ENCODE measurements at regions not wholly inside any gene's neighbourhood (a gene's known extent, or its start where the extent isn't known, plus 50 kb on each side); places are given as distances from the start of the nearest gene placed in this dataset.
"Not testable (repeated sequence)": the region's sequence is repeated elsewhere in the genome, so short reads cannot be mapped to it uniquely, and the experiment has no call there.

- no peak for FAIRE-seq
- no peak for DNase-seq (ENCODE audit: insufficient read length, low spot score)
Observed at GRCh38 chr1:64358692-64359091, 111.2 kb upstream of the CACHD1 start.

- FAIRE-seq (no peak), DNase-seq (ENCODE audit: insufficient read length, low spot score) (no peak)
Observed at GRCh38 chr1:64361974-64362373, 108.0 kb upstream of the CACHD1 start.

- FAIRE-seq (no peak), DNase-seq (ENCODE audit: insufficient read length, low spot score) (no peak)
Observed at GRCh38 chr1:64363111-64363510, 106.8 kb upstream of the CACHD1 start.

- DNase-seq (ENCODE audit: insufficient read length, low spot score) (no peak), FAIRE-seq (no peak)
Observed at GRCh38 chr1:64363616-64364015, 106.3 kb upstream of the CACHD1 start.

- DNase-seq (ENCODE audit: insufficient read length, low spot score) (no peak), FAIRE-seq (no peak)
Observed at GRCh38 chr1:64366821-64367220, 103.1 kb upstream of the CACHD1 start.

- FAIRE-seq (no peak), DNase-seq (ENCODE audit: insufficient read length, low spot score) (no peak)
Observed at GRCh38 chr1:64368344-64368743, 101.6 kb upstream of the CACHD1 start.

GRCh38 chr1:64378826-64379225 is 91.1 kb upstream of the CACHD1 start:
- FAIRE-seq (no peak), DNase-seq (ENCODE audit: insufficient read length, low spot score) (no peak)

GRCh38 chr1:64387389-64388285 is 82.3 kb upstream of the CACHD1 start:
- FAIRE-seq: no peak

GRCh38 chr1:64388336-64388735 is 81.6 kb upstream of the CACHD1 start:
- DNase-seq (ENCODE audit: insufficient read length, low spot score) (no peak), FAIRE-seq (no peak)

More at GRCh38 chr1:64387389-64388285, 82.3 kb upstream of the CACHD1 start:
- no peak for DNase-seq (ENCODE audit: insufficient read length, low spot score)

- FAIRE-seq: no peak
- DNase-seq (ENCODE audit: insufficient read length, low spot score): no peak
Observed at GRCh38 chr1:64392109-64392508, 77.8 kb upstream of the CACHD1 start.

GRCh38 chr1:64393790-64394189 is 76.1 kb upstream of the CACHD1 start:
- FAIRE-seq: no peak
- no peak for DNase-seq (ENCODE audit: insufficient read length, low spot score)

GRCh38 chr1:64396817-64397216 is 73.1 kb upstream of the CACHD1 start:
- FAIRE-seq (no peak), DNase-seq (ENCODE audit: insufficient read length, low spot score) (no peak)

- no peak for FAIRE-seq
- DNase-seq (ENCODE audit: insufficient read length, low spot score): no peak
Observed at GRCh38 chr1:64397541-64397940, 72.4 kb upstream of the CACHD1 start.

- FAIRE-seq (no peak), DNase-seq (ENCODE audit: insufficient read length, low spot score) (no peak)
Observed at GRCh38 chr1:64398936-64399335, 71.0 kb upstream of the CACHD1 start.

- FAIRE-seq (no peak), DNase-seq (ENCODE audit: insufficient read length, low spot score) (no peak)
Observed at GRCh38 chr1:64401285-64401684, 68.6 kb upstream of the CACHD1 start.

- FAIRE-seq (no peak), DNase-seq (ENCODE audit: insufficient read length, low spot score) (peak; percentile 23)
Observed at GRCh38 chr1:64403331-64403730, 66.6 kb upstream of the CACHD1 start.

- no peak for FAIRE-seq
- DNase-seq (ENCODE audit: insufficient read length, low spot score): no peak
Observed at GRCh38 chr1:64404202-64404601, 65.7 kb upstream of the CACHD1 start.

- no peak for FAIRE-seq
- DNase-seq (ENCODE audit: insufficient read length, low spot score): no peak
Observed at GRCh38 chr1:64405833-64406232, 64.1 kb upstream of the CACHD1 start.

- FAIRE-seq (no peak), DNase-seq (ENCODE audit: insufficient read length, low spot score) (no peak)
Observed at GRCh38 chr1:64410217-64410616, 59.7 kb upstream of the CACHD1 start.

GRCh38 chr1:64414855-64415546 is 54.9 kb upstream of the CACHD1 start:
- not testable (repeated sequence) for FAIRE-seq; DNase-seq (ENCODE audit: insufficient read length, low spot score)

GRCh38 chr1:64417803-64418202 is 52.1 kb upstream of the CACHD1 start:
- DNase-seq (ENCODE audit: insufficient read length, low spot score) (no peak), FAIRE-seq (no peak)

Data from HTR-8/SVneo (cell line).